Upper lobe of right lung (tissue), 1 donor: ENCODE measurements at regions not wholly inside any gene's neighbourhood (a gene's known extent, or its start where the extent isn't known, plus 50 kb on each side); places are given as distances from the start of the nearest gene placed in this dataset.
A peak's percentile ranks its signal among the peaks of the same experiment; 100 is the strongest.

Experiments used
- ATAC-seq: fragments of 200-7000 bp; cut with Tn5 transposase; one replicate; pipeline ENCODE4 v1.9.1; 2020; ENCODE audit warnings: mild to moderate bottlenecking, moderate library complexity
- DNase-seq: peaks from one replicate; pipeline ENCODE4 v3.0.0-alpha.2; 2020
- H3K27ac ChIP-seq: fragments of 200-600 bp; one replicate; pipeline ENCODE4 v1.8.0; 2022
- H3K27me3 ChIP-seq: fragments of 200-600 bp; one replicate; pipeline ENCODE4 v1.8.0; 2022; ENCODE audit warnings: mild to moderate bottlenecking
- H3K36me3 ChIP-seq: fragments of 200-600 bp; one replicate; pipeline ENCODE4 v1.8.0; 2022
- H3K4me1 ChIP-seq: fragments of 200-600 bp; one replicate; pipeline ENCODE4 v1.8.0; 2022
- H3K4me3 ChIP-seq: fragments of 200-600 bp; one replicate; pipeline ENCODE4 v1.8.0; 2022; ENCODE audit warnings: mild to moderate bottlenecking
- H3K9me3 ChIP-seq: fragments of 200-600 bp; one replicate; pipeline ENCODE4 v1.8.0; 2022
- intact Hi-C: fragments of 100-400 bp; cut with DNase I; formaldehyde crosslinking; loops from one replicate; pipeline ENCODE4 v1.11.0; 2022
- TF ChIP-seq, protein P1 (sequence below): fragments of 200-600 bp; IDR thresholded peaks from one replicate; pipeline ENCODE4 v1.8.0; 2022; ENCODE audit warnings: antibody characterized with exemption
- donor health status: DM: no; HTN: yes; CAD: no; lungs with severe emphysema.

- Histone ChIP-seq H3K4me3 (no peak overlapping the region), H3K27me3 (no peaks in the 10 kb centered on the region), H3K9me3 (no peaks in the 10 kb centered on the region), H3K36me3 (no peaks in the 10 kb centered on the region), H3K4me1 (peaks cover 47% of the 10 kb centered on the region), H3K27ac (peak overlapping the region; percentile 47)
- DNase-seq (peak; percentile 79), ATAC-seq (peak; percentile 1)
- TF ChIP-seq, protein P1, sequence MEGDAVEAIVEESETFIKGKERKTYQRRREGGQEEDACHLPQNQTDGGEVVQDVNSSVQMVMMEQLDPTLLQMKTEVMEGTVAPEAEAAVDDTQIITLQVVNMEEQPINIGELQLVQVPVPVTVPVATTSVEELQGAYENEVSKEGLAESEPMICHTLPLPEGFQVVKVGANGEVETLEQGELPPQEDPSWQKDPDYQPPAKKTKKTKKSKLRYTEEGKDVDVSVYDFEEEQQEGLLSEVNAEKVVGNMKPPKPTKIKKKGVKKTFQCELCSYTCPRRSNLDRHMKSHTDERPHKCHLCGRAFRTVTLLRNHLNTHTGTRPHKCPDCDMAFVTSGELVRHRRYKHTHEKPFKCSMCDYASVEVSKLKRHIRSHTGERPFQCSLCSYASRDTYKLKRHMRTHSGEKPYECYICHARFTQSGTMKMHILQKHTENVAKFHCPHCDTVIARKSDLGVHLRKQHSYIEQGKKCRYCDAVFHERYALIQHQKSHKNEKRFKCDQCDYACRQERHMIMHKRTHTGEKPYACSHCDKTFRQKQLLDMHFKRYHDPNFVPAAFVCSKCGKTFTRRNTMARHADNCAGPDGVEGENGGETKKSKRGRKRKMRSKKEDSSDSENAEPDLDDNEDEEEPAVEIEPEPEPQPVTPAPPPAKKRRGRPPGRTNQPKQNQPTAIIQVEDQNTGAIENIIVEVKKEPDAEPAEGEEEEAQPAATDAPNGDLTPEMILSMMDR = no peak
- intact Hi-C loops = loop anchor here (10.0 kb wide), 1 partner anchor 104 kb away; no protein-coding TSS in a partner anchor
Observed at GRCh38 chr20:50270569-50270968, 79.9 kb downstream of the CEBPB start.

GRCh38 chr20:50271176-50271575 is 80.5 kb downstream of the CEBPB start:
- DNase-seq (no peak), ATAC-seq (no peak)
- intact Hi-C loops = loop anchor here (10.0 kb wide), 1 partner anchor 104 kb away; no protein-coding TSS in a partner anchor
- Histone ChIP-seq H3K27ac (peak overlapping the region; percentile 47), H3K4me3 (no peak overlapping the region), H3K27me3 (no peaks in the 10 kb centered on the region), H3K36me3 (no peaks in the 10 kb centered on the region), H3K4me1 (peaks cover 50% of the 10 kb centered on the region), H3K9me3 (no peaks in the 10 kb centered on the region)
- TF ChIP-seq, protein P1 = no peak

DNA sequence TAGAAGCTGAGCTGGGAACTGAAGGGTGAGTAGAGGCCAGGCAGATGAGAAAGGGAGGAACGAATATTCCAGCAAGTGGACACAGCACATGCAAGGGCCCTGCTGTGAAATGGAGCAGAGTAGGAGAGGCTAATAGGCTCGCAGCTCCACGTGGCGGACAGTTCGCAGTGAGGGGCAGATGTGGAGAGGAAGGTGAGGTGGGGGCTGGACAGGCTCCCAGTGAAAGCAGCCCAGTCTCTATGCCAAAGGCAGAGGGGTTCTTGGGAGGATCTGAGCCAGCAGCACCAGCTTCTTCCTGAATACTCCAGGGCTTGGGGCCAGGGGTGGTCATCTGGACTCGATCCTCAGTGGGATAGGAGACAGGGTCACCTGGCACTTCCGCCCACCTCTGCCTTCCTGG is 81.0 kb downstream of the CEBPB start:
- no peak for DNase-seq
- no peak for ATAC-seq
- H3K36me3 ChIP-seq = no peaks in the 10 kb centered on the region
- no peak overlapping the region for H3K4me3 ChIP-seq
- peaks cover 49% of the 10 kb centered on the region for H3K4me1 ChIP-seq
- TF ChIP-seq, protein P1 = no peak
- no peaks in the 10 kb centered on the region for H3K27me3 ChIP-seq
- H3K27ac ChIP-seq = peak overlapping the region; percentile 47
- H3K9me3 ChIP-seq = no peaks in the 10 kb centered on the region
- intact Hi-C loops = loop anchor here (10.0 kb wide), 1 partner anchor 103 kb away; no protein-coding TSS in a partner anchor

DNA sequence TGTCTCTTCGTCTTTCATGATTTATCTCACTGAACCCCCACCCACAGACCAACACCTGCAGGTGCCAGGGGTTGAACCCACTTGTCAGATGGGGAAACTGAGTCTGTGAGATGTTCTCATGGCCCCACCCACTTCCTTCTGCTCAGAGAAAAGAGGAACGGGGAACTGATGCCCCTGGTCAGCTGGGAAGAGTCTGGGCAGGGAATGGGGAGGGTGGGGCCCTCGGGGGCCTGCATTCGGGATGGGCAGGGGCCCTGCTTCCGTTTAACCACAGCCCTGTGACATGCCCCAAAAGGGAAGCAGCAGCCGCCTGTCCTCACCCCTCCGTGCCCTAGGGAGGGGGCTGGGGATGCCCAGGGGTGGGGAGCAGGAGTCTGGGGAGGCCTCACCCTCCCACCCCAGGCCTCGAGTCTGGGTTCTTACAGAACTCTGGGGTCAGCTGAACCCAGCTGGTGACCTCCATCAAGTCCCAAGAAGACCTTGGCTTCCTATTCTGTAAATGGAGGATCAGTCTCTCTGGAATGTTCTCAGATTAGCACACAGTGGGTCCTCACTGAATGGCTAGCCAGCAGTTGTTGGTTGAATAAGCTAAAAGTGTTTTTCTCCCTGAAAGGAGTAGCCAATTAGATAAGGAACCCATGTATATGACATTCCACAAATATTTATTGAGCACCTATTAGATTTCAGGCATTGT is 81.5 kb downstream of the CEBPB start:
- peaks cover 49% of the 10 kb centered on the region for H3K4me1 ChIP-seq
- peak overlapping the region; percentile 72 for H3K27ac ChIP-seq
- H3K36me3 ChIP-seq = no peaks in the 10 kb centered on the region
- intact Hi-C loops = loop anchor here (10.0 kb wide), 1 partner anchor 103 kb away; no protein-coding TSS in a partner anchor
- no peaks in the 10 kb centered on the region for H3K9me3 ChIP-seq
- no peak overlapping the region for H3K4me3 ChIP-seq
- TF ChIP-seq, protein P1 = no peak
- peak; percentile 37 for ATAC-seq
- DNase-seq = peak; percentile 84
- H3K27me3 ChIP-seq = no peaks in the 10 kb centered on the region

GRCh38 chr20:50272724-50273446 is 82.3 kb downstream of the CEBPB start:
- H3K27ac ChIP-seq = peak overlapping the region; percentile 72
- intact Hi-C loops = loop anchor here (10.0 kb wide), 1 partner anchor 102 kb away; no protein-coding TSS in a partner anchor
- H3K4me1 ChIP-seq = peaks cover 49% of the 10 kb centered on the region

More at GRCh38 chr20:50272724-50273446, 82.3 kb downstream of the CEBPB start:
- Histone ChIP-seq H3K4me3 (no peak overlapping the region), H3K27me3 (no peaks in the 10 kb centered on the region), H3K9me3 (no peaks in the 10 kb centered on the region), H3K36me3 (no peaks in the 10 kb centered on the region)
- ATAC-seq (no peak), DNase-seq (no peak)
- TF ChIP-seq, protein P1 = no peak
